T47D (cell line): ENCODE measurements at regions not wholly inside any gene's neighbourhood (a gene's known extent, or its start where the extent isn't known, plus 50 kb on each side); places are given as distances from the start of the nearest gene placed in this dataset.
"Not testable (repeated sequence)": the region's sequence is repeated elsewhere in the genome, so short reads cannot be mapped to it uniquely, and the experiment has no call there.

Experiments used
- DNase-seq, 2 experiments: peaks; one replicate each; pipeline versions ENCODE4 v3.0.0 to v3.0.0-alpha.2; 2011 to 2012; ENCODE audit warnings: low read depth in 1 of 2, low spot score in 1 of 2
- JUND ChIP-seq: IDR thresholded peaks from 2 replicates; pipeline ENCODE4 v1.6.1; 2012; ENCODE audit warnings: low read depth
- in situ Hi-C: cut with HindIII; loops from 2 replicates; pipeline ENCODE4 v1.10.0; 2016; ENCODE audit warnings: low sequenced_read_pairs, low pct_unique_long_range_greater_than_20kb

DNA sequence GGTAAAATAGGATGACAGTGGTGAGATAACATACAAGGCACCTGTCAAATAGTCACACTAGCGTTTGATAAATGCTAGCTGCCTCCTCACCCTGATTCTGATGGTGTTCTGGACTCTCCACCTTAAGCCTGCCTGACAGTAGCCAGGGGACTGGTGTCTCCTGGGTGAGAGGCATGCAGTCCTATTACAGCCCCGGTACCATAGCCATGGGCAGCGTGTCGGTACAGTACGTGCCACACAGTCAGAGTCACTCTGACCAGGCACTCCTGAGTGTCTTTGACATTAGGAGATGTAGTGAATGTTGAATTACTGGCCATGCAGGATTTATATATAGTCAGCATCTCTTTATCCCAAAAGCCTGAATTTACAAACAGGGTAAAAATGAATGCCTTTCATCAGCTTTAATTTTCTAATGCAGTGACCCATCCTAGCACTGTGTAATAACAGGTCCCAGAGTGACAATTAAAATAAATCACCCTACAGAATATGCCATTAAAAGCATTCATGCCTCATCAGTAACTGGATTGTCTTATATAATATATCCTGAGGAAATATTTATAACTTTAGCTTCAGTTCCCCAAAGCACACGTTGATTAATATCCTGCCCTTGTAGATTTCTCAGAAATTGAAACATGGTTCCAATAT is 760.3 kb upstream of the SOX11 start:
- DNase-seq: no peak
- TF ChIP-seq JUND: no peak
- in situ Hi-C loops: no loop called here

DNA sequence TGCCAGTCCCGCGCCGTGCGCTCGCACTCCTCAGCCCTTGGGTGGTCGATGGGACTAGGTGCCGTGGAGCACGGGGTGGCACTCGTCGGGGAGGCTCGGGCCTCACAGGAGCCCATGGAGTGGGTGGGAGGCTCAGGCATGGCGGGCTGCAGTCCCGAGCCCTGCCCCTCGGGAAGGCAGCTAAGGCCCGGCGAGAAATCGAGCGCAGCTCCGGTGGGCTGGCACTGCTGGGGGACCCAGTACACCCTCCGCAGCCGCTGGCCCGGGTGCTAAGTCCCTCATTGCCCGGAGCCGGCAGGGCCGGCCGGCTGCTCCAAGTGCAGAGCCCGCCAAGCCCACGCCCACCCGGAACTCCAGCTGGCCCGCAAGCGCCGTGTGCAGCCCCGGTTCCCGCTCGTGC is 756.9 kb upstream of the SOX11 start:
- DNase-seq, in situ Hi-C loops: not testable (repeated sequence)

DNA sequence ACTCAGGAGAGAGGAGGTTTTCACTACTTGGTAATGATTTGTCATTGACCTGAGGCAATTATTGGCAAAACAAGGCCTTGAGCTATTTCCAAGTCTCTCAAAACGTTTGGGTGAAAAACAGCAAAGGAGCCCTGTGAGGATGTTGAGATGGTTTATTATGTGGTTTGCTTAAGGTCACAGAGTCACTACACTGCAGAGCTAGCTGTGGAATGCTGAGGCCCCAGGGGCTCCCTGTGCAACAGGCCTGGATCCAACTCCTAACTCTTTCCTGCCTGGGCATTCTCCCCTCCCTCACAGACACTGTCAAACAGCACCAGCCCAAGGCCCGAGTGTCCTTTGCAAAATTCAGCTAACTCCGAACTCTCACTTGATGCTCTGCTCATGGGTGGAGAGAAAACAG is 754.6 kb upstream of the SOX11 start:
- no peak for DNase-seq
- no peak for TF ChIP-seq JUND
- in situ Hi-C loops: no loop called here

DNA sequence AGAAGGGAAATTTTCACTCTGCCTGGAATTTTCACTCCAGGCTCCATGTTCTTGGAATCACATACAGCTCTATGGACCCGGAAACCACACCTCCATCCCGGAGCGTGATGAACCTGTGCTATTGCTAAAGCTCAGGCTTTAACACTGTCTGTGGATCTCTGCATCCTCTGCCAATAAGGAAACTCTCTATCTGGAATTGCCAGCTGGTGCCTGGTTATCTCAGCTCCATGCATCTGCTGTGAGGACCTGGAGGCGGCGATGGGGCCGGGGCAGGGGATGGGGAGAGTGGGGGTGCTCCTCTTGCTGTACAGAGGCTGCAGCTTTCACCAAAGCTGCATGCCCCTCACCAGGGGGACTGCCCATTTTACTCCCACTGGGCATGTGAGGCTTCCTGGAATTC is 754.0 kb upstream of the SOX11 start:
- no peak for TF ChIP-seq JUND
- in situ Hi-C loops: no loop called here
- no peak for DNase-seq

- in situ Hi-C loops: no loop called here
- no peak for DNase-seq
- no peak for TF ChIP-seq JUND
Measured at GRCh38 chr2:4942441-4942840, 749.7 kb upstream of the SOX11 start.

GRCh38 chr2:4947911-4948310 is 744.3 kb upstream of the SOX11 start:
- in situ Hi-C loops: no loop called here
- TF ChIP-seq JUND: no peak
- DNase-seq: no peak

- in situ Hi-C loops: no loop called here
Measured at GRCh38 chr2:4951368-4951767, 740.8 kb upstream of the SOX11 start.

DNA sequence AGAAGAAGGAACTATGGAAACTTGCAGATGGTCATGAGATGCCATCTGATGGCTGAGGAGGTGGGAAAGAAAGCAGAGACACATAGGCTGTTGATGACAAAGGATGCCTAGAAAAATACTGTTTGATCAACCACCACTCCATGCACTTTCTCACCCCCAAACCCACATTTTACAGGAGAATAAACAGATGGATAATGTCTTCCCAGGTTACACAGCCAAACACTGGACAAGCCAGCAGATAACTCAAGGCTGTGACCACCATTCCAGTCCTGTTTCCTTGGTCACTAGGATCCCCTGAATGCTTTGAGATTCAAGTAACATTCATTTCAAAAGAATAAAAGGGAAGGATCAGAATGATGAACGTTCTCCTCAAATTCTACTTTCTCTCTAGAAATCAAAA is 733.0 kb upstream of the SOX11 start:
- no peak for TF ChIP-seq JUND
- in situ Hi-C loops: no loop called here
- no peak for DNase-seq

More at GRCh38 chr2:4951368-4951767, 740.8 kb upstream of the SOX11 start:
- no peak for TF ChIP-seq JUND
- no peak for DNase-seq

DNA sequence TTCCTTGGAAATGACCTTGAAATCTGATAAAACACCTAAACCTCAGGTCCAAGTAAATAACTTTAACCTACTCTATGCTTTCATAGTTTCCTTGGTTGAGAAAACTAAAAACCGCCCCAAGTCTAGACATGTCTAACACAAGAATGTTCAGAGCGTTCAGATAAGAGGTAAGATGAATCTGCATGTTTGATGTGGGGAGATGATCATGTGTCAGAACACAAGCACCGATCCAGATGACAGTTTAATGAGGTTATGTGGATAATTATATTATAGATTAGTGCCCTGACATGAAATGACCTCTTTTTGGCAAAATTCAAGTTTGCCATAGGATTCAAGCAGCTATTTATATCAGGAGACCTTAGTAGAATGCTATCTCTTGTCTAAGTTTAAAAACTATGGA is 729.8 kb upstream of the SOX11 start:
- no peak for TF ChIP-seq JUND
- in situ Hi-C loops: no loop called here
- DNase-seq: no peak

DNA sequence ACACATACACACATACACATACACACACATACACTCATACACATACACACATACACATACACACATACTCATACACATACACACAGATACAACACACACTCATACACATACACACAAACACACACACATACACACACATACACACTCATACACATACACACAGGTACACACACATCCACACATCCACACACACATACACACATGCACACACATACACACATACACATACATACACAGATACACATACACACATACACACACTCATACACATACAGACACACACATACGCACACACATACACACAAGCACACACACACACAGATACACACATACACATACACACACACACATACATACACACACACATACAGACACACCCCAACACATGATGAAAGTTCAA is 729.1 kb upstream of the SOX11 start:
- no peak for DNase-seq
- in situ Hi-C loops: no loop called here
- no peak for TF ChIP-seq JUND

DNA sequence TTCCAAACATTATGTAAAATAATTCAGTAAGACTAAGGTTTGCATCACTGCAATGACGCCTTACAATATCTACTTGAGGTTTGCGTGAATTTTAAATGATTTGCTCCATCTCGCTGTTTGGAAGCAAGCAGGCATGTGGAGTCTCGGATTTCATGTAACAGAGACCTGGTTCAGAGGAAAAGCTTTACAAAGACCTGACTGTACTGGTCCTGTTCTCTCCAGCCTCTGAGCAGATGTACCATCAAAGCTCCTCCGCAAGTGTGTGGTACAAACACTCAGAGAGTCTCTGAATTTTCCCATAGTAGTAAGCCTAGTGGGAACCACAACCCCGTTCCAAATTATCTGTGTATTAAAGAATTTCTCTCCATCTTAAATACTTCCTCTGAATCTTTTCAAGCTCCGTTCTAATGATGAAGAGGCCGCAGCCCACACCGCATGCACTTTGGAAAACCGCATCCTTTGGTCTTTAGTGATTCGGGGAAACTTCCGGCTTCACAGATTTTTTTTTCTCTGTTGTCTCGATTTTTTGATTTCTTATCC is 728.1 kb upstream of the SOX11 start:
- no peak for DNase-seq
- no peak for TF ChIP-seq JUND
- in situ Hi-C loops: no loop called here

GRCh38 chr2:4964579-4964978 is 727.6 kb upstream of the SOX11 start:
- TF ChIP-seq JUND: no peak
- no peak for DNase-seq
- in situ Hi-C loops: no loop called here

- TF ChIP-seq JUND: no peak
- DNase-seq: no peak
- in situ Hi-C loops: no loop called here
Measured at GRCh38 chr2:4965556-4966320, 726.4 kb upstream of the SOX11 start.

- in situ Hi-C loops: no loop called here
- TF ChIP-seq JUND: no peak
- no peak for DNase-seq
Measured at GRCh38 chr2:4967206-4967605, 725.0 kb upstream of the SOX11 start.
